Suppressor macrophage treated with lipopolysaccharide for 1 hour (primary cell): ENCODE measurements at regions not wholly inside any gene's neighbourhood (a gene's known extent, or its start where the extent isn't known, plus 50 kb on each side); places are given as distances from the start of the nearest gene placed in this dataset.

ENCODE experiments used
- DNase-seq, 3 donors: peaks; one replicate each; pipeline ENCODE4 v3.0.0-alpha.2; 2020 to 2022

DNA sequence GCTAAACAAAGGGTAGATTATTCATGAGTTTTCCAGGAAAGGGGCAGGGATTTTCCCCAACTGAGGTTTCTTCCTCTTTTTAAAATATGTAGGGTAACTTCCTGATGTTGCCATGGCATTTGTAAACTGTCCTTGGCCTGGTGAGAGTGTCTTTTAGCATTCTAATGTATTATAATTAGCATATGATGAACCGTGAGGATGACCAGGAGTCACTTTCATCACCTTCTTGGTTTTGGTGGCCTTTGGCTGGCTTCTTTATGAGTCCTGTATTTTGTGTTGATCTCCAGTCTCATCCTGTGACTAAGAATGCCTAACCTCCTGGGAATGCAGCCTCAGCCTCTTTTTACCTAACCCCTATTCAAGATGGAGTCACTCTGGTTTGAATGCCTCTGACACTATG is 391.0 kb upstream of the LINC00305 start:
- DNase-seq, result peak; percentile 6 to 56 (median 10)

DNA sequence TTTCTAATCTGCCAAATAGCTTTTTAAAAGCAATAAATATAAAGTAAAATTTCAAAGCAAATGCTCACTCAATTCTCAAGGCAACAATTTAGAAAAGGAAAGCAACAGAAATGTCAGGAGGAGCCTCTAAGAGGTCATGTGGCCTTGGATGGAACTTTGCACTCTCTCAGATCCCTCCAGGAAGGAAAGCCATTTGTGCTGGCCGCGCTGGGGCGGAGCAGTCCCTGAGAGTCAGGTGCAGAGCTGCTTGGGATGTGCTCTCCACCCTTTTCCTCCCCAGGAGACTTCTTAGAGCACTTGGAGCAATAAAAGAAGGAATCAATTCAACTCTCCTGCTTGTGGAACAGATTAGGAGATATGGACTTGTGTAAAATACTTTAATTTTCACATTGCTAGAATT is 379.8 kb upstream of the LINC00305 start:
- no peak for DNase-seq

DNA sequence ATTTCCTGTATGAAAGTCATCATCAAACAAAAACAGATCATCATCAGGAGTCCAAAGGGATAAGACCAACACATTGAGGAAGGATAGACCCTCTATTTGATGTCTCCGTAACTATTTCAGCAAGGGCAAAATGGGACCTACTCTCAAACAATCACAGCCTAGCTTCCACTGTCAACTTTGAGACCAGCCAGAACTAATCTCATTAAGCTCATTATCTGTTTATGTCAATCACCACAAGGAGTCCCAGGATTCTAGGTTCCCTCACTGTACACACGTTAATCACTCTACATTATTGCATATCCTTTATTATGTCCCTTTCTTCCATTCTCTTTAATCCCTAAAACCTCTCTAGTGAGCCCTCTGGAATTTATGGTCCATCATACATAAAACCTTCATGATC is 370.3 kb upstream of the LINC00305 start:
- DNase-seq, result no peak

DNA sequence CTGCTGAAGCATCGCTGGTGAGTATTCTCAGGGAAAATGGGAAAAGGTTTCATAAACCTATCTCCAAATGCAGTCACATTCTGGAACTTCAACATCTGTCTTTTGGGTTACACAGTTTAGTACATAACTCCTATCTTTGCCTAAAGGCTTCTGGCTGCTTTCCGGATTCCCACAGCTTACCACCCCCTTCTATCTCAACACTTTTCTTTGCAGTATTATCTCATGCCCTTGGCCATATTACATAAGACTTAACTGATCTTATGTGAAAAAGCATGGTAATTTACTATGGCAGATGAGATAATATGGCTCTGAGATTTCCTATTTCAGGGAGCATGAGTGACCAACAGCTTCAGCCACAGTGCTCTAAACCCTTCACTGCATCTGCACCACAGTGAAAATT is 369.3 kb upstream of the LINC00305 start:
- no peak for DNase-seq

DNA sequence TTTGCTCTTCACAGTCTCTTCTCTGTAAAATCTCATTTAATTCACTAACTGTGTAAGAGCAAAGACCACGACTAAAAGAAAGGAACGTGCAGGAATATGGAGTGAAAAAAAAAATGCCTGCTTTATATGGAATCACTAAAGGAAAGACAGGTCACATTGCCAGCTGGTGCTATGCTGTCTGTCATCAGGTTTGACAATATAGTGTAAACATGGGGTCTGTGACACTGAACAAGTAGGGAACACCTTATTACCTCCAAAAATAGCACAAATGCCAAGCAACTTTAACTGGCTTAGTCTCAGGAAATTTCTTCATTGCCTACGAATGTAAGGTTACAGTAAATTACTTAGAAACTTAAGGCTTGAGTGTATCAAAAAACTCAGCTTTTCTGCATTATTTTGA is 364.5 kb upstream of the LINC00305 start:
- DNase-seq, result no peak

DNA sequence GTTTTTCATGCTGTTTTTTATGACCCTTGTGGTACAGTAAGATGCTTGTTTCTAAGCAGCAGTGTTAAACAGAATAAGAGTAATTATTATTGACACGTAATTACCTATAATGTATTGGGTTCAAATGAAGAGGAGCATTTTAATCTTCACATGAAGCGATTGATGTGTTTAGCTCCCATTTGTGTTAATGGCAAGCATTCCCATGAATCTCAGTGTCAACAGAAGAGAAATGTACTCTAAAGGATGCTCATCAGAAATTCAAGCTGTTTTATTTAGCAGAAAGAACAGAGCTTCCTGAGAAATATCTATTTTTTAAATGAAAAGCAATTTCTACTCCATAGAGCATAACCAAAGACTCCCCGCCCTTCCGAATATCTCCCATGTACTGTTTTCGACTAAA is 341.3 kb upstream of the LINC00305 start:
- no peak for DNase-seq

DNA sequence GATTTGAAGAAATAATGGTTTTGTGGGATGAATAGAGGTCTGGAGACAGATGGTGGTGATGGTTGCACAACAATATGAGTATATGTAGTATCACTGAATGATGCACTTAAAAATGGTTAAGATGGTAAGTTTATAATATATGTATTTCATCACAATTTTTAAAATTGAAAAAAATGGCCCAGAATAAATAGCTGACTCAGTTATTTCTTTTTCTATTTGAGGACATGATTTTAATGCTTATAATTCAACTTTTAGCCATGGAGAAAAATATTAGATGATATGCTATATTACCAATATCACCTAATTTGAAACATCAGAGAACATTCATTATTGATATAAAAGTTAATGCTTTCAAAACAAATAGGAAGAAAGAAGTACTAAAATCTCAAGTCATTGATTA is 339.8 kb upstream of the LINC00305 start:
- DNase-seq, result no peak

DNA sequence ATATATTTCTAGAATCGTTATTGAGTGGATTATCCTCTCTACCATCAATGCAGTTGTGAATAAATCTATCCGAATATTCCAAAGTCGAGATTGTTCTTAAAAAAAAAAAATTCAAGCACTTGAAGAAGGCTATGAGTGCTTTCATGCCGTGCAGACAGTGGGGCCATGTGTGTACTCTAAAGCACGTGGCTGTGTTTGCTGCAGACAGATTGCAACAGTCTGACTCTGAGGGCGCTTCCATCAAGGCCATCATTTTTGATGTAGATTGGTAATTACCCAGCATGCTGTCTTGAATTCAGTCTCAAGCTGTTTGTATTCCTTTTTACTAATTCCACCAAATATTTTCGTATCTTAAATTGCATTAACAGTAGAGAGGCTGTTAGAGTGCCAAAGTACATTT is 325.9 kb upstream of the LINC00305 start:
- no peak for DNase-seq

DNA sequence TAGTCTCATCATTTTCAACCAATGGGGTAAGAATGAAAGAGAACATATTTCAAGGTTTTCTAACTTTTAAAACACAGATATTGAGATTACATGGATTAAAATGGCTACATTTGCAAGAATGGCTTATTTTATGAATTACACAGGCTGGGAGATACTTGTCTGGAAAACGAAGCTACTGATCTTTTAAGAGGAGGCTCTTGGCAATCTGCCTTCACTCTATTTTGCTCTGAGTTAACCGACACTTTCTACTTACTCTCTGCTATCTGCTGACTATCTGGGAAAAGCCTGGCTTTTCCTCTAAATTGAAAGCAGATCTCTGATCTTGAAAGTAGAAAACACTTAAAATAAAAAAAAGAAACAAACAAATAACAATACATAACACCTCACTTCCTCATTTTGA is 325.4 kb upstream of the LINC00305 start:
- DNase-seq, result no peak

DNA sequence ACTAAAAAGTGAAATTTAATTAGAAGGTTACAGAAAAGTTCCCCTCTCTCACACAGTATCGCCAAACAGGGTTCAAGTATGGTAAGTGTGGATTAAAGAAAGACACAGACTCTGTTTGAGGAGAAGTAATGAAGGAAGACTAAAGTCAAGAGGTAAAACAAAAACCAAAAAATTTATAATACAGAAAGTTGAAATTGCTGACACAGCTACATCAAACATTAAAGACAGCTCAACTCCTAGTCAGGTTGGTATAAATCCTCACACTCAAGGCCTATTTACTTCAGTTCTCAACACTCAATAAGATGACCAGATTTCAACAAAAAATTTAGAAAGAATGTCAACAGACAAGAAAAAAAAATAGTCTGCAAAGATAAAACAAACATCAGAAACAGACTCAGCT is 300.5 kb upstream of the LINC00305 start:
- no peak for DNase-seq

DNA sequence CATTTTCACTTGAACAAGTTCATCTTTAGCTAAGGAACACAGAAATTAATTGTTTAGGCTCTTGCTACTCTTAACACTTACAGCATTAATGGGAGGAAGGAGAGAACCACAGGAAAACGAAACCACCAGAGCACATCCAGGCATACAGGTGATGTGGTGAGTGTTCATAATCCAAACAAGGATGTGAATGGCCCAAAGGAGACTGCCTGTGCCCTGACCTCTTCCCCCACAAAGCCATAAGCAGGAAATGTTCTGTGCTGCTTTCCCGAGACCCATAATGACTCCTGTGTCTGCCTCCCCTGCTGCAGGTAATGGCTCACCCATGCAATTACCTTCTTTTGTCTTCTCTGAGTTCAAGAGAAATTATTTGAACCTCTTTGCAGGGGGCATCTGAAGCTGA is 295.9 kb upstream of the LINC00305 start:
- no peak for DNase-seq

DNA sequence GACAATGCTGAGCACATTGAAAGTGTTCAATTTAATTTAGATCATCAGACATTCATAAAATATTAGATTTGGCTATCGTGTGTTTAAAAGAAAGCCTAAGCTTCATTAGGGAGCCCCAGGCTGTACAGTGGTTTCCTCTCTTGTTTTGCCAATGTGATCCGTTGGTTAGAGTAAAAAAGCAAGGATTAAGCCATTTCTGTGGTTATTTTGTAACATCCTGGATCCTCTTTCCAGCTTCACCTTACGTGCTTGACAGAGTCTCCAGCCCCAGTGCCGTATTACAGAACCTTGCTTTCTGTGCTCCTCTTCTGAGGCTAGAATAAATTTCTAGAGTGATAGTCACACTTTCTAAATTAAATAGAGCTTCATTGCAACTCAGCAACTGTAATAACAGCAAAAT is 289.3 kb upstream of the LINC00305 start:
- DNase-seq, result peak in 1 of 3 donors; percentile 6

DNA sequence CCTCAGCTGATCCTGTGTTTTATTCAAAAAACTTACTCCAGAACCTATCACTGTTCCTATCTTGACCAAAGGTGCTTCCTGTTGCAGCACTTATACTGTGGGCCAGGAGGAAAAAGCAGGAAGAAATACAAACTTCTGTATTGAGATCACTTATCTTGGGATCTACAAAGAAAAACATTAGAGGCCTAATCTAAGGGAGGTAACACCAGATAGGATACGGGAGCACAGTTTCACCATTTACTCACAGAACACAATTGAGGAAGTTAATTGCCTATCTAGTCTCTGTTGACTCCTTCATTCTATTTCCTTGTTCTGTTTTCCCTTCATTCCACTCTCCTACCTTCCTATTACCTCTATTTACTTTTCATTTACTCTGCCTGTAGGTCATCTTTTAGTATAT is 287.2 kb upstream of the LINC00305 start:
- no peak for DNase-seq

DNA sequence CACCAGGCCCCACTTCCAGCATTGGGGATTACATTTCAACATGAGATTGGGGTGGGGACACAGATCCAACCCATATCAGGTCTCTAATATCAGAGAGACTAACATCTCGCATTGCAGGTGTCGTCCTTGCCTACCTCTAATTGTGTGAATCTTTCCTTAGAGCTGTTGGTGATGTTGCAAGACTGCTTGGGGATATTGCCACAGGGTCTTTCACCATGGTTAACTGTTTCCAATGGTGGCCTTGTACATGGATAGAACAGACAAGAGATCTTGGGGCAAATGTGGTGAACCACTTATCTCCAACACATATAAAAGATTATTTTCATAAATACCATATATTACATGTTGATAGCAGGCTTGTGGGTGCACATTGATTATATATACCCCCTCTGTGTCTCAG is 270.3 kb upstream of the LINC00305 start:
- no peak for DNase-seq

DNA sequence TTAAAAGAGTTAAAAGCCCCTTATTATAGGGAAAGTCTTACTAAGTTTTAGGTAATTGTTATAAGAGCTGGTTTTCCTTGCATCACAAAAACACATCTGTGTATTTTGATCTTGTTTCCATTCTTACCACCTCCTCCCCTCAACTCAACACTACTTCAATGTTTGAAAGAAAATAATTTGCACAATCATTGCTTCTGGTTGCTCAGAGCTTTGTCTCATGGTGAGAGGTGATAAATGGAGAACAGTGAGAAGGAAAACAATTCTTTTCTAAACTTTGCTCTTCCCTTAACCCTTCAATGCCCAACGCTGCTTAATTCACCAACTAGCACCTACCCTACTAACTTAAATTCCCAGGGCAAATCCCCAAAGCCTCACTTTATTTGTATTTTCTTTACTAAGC is 268.1 kb upstream of the LINC00305 start:
- no peak for DNase-seq

DNA sequence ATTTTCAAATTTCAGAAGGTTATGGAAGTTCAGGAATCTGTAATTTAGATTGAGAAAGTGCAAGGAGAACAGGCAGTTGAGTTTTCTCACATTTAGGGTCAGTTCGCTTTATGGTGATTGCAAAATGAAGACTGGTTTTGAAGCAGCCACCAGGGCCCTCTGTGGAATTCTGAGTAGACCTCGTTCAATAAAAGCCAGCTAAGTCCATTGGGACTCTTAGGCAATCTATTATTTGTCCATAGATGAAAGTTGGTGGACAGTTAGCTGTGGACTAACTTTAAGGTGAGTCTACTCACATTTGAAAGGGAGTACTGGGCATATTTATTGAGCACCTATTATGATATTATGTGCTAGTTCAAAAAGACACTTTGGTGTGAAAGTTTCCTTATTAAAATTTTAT is 266.3 kb upstream of the LINC00305 start:
- DNase-seq, result no peak

DNA sequence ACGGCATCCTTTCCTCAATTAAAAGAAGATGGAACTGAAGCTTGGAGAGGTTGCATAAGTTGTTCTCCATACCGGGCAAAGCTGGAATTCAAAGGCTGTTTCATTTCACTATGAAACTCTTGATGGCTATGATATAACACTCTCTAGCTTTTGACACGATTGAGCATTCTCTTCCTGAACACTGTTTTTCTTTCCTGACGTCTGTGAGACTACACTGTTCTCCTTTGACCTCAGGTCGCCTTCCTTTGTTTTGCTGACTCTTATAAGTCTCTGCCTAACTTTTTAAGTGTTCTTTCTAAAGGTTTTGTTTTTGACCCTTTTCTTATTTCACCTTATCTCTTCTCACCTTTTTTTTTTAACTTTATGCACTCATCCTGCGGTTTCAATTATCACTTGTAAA is 261.8 kb upstream of the LINC00305 start:
- DNase-seq, result no peak

DNA sequence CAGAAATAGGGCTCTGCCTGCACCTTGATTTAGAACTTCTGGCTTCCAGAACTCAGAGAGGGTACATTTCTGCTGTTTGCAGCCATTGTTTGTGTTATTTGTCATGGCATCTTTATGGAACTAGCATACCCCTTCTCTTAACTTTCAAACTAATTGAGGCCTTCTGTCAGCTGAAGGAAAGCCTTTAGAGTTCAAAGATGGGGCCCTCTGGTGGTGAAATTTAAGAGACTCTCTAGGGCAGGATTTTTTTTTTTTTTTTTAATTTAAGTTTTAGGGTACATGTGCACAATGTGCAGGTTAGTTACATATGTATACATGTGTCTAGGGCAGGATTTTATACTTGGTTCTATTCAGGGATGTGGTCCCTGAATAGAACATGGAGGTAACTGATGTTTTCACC is 260.6 kb upstream of the LINC00305 start:
- DNase-seq, result peak; percentile 41 to 60 (median 44)

DNA sequence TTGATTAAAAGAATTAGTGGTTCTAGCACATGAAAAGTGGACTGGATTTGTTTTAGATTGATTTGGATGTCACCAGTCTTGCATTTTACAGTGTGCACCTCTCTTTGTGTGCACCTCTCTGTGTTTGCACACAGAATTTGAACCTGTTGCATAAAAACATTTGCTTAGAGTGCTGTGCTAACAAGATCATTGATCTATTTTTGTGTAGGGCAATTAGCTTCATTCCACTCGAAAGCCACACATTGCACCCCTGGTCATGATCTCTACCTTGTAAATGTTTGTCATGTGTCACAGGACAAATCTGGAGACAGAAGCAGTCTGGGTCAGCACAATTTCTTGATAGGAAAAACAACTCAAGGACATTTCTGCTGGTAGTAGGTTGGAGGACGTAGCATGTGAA is 258.7 kb upstream of the LINC00305 start:
- no peak for DNase-seq

DNA sequence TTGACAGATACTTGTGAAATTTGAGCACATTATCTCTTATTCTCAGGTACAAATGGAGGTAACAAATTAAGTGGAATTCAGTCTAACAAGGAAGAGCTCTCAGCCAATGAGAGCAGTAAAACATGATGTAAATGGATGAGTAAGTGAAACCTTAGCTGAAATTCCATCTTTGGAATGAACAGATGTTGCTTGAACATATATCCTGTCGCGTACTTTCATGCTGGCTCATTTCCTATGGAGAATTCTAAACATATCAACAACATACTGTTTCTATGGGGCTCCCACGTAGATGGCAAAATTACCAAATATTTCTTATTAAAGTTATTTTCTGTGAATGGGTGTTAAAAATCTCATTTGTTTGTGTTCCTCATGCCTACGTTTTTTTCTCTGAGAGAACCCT is 256.3 kb upstream of the LINC00305 start:
- no peak for DNase-seq

DNA sequence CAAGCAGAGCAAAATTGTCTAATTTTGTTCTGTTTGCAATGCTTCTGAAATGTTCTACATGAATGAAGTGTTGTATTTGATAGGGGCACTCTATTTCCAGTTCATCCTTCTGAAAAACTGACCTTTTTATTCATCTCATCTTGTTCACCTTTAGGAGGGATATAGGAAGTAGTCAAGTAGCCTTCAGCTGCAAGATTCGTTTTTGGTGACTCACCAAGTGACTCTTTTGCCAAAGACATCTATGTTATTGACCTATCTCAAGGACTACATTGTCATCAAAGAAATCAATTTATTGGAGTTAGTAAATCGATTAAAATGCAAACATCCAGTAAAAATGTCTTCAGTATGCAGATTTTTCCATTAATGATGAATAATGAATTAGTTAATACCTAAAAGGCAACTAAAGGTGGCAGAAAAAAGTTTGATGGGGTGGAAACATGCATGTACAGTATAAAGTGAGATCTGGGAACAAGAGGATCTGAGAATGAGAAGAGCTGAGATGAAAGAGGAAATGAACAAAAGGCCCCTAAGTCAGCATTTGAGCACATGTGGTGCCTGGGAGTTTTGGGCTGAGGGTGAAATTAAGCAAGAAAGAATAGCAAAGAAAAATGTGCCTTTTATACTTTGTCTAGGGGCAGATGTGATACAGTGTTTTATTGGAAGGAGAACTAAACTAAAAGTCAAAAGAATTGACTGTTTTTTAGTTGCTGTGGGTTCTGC is 255.1 kb upstream of the LINC00305 start:
- peak; percentile 21 to 38 (median 22) for DNase-seq

DNA sequence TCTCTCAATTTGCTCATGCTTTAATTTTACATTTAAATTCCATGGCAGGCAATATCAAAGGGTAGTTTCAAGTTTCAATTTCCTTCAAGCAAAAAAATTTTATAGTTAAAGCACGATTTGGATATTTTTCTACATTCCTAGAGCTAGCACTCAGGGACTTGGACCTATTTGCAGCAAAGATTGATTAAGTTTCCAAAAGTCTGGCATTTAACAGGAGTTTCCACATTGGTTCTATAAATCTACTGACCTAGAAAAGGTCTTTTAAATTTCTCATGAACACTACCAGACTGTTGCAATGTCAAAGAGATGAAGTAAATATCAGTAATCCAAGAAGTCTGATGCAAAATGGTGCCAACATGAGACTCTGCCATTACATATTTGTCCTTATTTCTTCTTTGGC is 253.7 kb upstream of the LINC00305 start:
- no peak for DNase-seq

DNA sequence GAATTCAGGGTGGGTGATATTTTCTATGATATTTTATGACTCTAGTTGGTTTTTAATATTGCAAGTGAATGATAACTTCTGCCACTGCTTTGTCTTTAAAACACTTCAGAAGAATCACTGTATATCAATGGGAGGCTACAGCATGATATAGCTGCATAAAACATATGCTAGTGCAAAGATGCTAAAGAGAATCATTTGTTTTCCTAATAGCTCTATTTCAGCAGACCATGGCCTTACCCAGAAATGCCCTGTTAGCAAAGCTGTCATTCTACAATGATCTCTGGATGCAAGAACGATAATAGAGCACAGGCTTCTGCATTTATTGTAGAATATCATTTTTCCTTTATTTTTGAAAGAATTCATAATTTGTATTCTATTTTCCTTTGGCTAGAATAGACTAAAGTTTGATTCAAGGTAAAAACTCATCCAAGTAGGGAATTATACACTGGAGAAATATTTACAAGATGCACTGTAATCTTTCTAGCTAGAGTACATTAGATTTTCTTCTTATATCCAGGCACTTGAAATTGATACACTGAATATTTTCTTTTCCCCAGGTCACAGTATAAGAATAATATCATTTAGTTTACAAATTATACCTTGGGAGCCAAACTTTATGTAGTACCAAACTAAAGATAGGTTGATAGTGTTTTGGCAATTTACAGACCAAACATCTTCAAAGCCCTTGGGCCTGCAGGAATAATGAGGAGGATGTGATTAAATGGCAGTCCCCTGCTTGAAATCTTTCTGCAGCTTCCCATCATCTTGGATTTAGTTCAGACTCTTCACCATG is 252.6 kb upstream of the LINC00305 start:
- no peak for DNase-seq

DNA sequence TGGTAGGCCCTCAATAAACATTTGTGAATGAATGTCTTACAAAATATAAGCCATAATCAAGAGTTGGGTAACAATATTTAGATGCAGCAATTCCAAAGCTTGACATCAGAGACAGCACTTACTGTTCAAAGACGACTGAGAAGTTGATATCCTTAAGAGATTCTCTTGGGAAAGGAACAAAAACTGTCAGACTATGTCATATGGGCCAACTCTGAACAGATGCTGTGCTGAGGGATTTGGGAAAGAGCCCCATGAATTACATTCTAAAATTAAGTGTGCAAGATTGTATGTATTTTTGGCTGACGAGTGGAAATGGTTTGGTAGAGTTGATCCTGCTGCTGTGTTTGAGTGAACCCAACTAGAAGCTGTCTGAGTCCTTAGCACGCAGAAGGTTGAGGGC is 250.7 kb upstream of the LINC00305 start:
- no peak for DNase-seq

DNA sequence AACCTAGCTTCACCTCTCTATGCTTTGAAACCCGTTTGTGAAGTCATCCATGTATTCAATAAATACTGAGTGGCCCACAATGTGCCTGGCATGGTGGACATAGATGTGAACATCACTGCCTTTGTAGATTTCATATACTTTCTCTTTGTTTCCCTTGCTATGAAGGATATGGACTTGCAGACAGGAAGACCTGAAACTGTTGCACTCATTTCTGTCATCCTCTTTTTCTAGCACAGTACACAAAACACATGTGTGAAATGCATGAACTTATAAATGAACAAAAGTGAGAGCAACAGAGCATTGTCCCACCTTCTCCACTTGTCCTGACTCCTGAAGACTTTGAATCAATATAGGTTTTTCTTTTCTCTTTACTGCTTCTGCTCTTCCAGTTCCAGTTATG is 249.4 kb upstream of the LINC00305 start:
- no peak for DNase-seq
